HL-60 (cell line): ENCODE measurements at regions not wholly inside any gene's neighbourhood (a gene's known extent, or its start where the extent isn't known, plus 50 kb on each side); places are given as distances from the start of the nearest gene placed in this dataset.
A peak's percentile ranks its signal among the peaks of the same experiment; 100 is the strongest.

Source experiments
- DNase-seq, 2 experiments: peaks; one replicate each; pipeline ENCODE4 v3.0.0-alpha.2; 2010 to 2020; ENCODE audit warnings: low read depth in 1 of 2, low spot score in 1 of 2
- H3K27ac ChIP-seq: fragments of 250-450 bp; sonication (Bioruptor Pico); replicated peaks from 2 replicates; pipeline ENCODE4 v1.5.1; 2020; ENCODE audit warnings: mild to moderate bottlenecking, moderate library complexity
- H3K27me3 ChIP-seq: fragments of 250-450 bp; sonication (Bioruptor Pico); 2 replicates; pipeline ENCODE4 v1.5.1; 2021; ENCODE audit warnings: mild to moderate bottlenecking, moderate library complexity; ENCODE audit not compliant: insufficient read depth, poor library complexity, severe bottlenecking
- H3K4me3 ChIP-seq: replicated peaks from 2 replicates; pipeline ENCODE4 v1.5.1; 2011; ENCODE audit warnings: mild to moderate bottlenecking, control low read depth, low read length; ENCODE audit not compliant: insufficient read depth
- GABPA ChIP-seq: IDR thresholded peaks from 2 replicates; pipeline ENCODE4 v1.6.1; 2012; ENCODE audit warnings: low read depth
- POLR2AphosphoS5 ChIP-seq: IDR thresholded peaks from 2 replicates; pipeline ENCODE4 v1.6.1; 2012; ENCODE audit warnings: low read depth
- SPI1 ChIP-seq: IDR thresholded peaks from 2 replicates; pipeline ENCODE4 v1.6.1; 2012; ENCODE audit warnings: low read depth, mild to moderate bottlenecking, borderline replicate concordance
- TF ChIP-seq, protein P1 (sequence below): IDR thresholded peaks from 2 replicates; pipeline ENCODE4 v1.6.1; 2012; ENCODE audit warnings: low read depth; ENCODE audit not compliant: insufficient replicate concordance
- TF ChIP-seq, protein P2 (sequence below): IDR thresholded peaks from one replicate; pipeline ENCODE4 v1.5.1; 2011; ENCODE audit warnings: low read length, control low read depth, inconsistent platforms; ENCODE audit not compliant: insufficient read depth

DNA sequence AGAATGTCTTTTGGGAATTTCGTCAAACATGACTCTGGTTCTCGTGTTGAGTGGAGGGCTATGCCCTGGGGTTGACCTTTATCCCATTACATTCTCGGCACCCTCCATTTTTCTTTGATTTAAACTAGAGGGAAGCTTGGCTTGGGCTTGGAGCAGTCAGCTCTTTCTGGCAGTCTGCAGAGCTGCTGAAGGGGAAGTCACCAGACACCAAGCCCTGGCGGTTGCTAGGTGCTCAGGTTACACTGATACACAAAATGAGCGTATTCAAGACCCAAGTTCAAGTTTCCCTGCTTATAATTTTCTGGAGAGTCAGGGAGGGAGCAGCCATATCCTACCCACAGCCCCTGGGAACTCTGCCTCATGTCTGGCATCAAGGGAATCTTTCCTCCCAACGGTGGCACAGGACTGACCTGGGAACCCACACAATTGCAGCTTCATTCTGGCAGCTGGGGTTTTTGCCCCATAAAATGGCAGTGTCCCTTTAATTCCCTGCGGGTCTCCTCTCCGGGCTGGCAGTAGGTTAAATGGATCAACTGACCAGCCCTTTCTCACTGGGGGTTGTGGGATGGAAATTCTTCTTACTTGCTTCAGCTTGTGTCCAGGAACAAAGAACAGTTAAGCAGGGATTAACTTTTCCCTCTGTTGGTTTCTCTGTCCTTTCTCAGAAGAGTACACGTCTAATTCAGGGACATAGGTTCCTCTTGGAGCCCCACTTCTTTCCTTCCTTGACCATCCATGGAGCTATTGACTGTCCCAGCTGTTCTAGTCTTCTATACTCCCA, 110.0 kb upstream of the DLG1 start:
- no peak overlapping the region for H3K4me3 ChIP-seq
- no peak for DNase-seq
- TF ChIP-seq SPI1: 0 out of 2 replicates have a peak, but pooled peaks have one; percentile 5
- TF ChIP-seq, protein P1, sequence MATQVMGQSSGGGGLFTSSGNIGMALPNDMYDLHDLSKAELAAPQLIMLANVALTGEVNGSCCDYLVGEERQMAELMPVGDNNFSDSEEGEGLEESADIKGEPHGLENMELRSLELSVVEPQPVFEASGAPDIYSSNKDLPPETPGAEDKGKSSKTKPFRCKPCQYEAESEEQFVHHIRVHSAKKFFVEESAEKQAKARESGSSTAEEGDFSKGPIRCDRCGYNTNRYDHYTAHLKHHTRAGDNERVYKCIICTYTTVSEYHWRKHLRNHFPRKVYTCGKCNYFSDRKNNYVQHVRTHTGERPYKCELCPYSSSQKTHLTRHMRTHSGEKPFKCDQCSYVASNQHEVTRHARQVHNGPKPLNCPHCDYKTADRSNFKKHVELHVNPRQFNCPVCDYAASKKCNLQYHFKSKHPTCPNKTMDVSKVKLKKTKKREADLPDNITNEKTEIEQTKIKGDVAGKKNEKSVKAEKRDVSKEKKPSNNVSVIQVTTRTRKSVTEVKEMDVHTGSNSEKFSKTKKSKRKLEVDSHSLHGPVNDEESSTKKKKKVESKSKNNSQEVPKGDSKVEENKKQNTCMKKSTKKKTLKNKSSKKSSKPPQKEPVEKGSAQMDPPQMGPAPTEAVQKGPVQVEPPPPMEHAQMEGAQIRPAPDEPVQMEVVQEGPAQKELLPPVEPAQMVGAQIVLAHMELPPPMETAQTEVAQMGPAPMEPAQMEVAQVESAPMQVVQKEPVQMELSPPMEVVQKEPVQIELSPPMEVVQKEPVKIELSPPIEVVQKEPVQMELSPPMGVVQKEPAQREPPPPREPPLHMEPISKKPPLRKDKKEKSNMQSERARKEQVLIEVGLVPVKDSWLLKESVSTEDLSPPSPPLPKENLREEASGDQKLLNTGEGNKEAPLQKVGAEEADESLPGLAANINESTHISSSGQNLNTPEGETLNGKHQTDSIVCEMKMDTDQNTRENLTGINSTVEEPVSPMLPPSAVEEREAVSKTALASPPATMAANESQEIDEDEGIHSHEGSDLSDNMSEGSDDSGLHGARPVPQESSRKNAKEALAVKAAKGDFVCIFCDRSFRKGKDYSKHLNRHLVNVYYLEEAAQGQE: no peak
- TF ChIP-seq, protein P2, sequence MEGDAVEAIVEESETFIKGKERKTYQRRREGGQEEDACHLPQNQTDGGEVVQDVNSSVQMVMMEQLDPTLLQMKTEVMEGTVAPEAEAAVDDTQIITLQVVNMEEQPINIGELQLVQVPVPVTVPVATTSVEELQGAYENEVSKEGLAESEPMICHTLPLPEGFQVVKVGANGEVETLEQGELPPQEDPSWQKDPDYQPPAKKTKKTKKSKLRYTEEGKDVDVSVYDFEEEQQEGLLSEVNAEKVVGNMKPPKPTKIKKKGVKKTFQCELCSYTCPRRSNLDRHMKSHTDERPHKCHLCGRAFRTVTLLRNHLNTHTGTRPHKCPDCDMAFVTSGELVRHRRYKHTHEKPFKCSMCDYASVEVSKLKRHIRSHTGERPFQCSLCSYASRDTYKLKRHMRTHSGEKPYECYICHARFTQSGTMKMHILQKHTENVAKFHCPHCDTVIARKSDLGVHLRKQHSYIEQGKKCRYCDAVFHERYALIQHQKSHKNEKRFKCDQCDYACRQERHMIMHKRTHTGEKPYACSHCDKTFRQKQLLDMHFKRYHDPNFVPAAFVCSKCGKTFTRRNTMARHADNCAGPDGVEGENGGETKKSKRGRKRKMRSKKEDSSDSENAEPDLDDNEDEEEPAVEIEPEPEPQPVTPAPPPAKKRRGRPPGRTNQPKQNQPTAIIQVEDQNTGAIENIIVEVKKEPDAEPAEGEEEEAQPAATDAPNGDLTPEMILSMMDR: no peak
- no peaks in the 10 kb centered on the region for H3K27me3 ChIP-seq
- no peak overlapping the region for H3K27ac ChIP-seq

DNA sequence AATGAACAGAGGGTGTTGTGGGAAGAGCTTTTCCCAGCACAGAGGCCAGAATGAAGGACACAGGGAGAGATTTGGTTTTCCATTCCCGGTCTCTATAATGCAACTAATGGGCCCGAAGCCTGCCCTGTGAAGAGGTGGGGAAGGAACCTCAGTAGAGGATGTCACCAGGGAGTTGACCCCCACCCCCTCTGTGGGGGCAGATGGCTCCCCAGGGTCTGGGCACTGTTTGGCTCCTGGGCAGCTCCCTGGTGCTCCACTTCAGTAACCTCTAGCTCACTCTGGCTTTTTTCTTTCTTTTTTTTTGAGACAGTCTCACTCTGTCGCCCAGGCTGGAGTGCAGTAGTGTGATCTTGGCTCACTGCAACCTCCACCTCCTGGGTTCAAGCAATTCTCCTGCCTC, 109.1 kb upstream of the DLG1 start:
- H3K4me3 ChIP-seq: no peak overlapping the region
- no peak for TF ChIP-seq POLR2AphosphoS5
- no peak for TF ChIP-seq SPI1
- TF ChIP-seq, protein P1: no peak
- TF ChIP-seq GABPA: no peak
- TF ChIP-seq, protein P2: no peak
- no peak for DNase-seq
- H3K27ac ChIP-seq: no peak overlapping the region
- H3K27me3 ChIP-seq: no peaks in the 10 kb centered on the region

DNA sequence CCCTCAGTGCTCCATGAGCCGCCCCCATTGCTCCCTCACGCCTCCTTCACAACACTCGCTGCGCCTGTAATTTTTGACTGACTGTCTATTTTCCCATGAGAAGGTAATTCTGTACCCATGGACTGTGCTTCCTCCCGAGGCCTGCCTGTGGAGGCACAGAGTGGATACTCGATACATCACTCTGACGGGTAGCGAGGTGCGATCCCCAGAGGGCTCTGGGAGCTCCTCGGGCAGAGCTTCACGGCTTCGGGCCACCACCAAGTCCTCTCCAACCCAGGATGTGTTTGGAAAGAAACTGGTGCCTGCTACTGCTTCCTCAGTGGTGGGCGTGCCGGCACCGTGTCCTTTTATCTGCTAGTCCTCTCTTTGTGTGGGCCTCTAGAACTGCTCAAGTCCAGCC, 108.6 kb upstream of the DLG1 start:
- Histone ChIP-seq H3K27me3 (no peaks in the 10 kb centered on the region), H3K4me3 (no peak overlapping the region), H3K27ac (no peak overlapping the region)
- no peak for TF ChIP-seq POLR2AphosphoS5
- TF ChIP-seq GABPA: no peak
- no peak for TF ChIP-seq SPI1
- TF ChIP-seq, protein P2: no peak
- TF ChIP-seq, protein P1: no peak
- no peak for DNase-seq
